CD4-positive, alpha-beta T cell treated with Interleukin-6 at 100 ng/mL for 8 hours (primary cell): ENCODE measurements at regions not wholly inside any gene's neighbourhood (a gene's known extent, or its start where the extent isn't known, plus 50 kb on each side); places are given as distances from the start of the nearest gene placed in this dataset.

Source experiments
- DNase-seq: peaks from one replicate; pipeline ENCODE4 v3.0.0-alpha.2; 2020; ENCODE audit warnings: mixed read lengths, low spot score

DNA sequence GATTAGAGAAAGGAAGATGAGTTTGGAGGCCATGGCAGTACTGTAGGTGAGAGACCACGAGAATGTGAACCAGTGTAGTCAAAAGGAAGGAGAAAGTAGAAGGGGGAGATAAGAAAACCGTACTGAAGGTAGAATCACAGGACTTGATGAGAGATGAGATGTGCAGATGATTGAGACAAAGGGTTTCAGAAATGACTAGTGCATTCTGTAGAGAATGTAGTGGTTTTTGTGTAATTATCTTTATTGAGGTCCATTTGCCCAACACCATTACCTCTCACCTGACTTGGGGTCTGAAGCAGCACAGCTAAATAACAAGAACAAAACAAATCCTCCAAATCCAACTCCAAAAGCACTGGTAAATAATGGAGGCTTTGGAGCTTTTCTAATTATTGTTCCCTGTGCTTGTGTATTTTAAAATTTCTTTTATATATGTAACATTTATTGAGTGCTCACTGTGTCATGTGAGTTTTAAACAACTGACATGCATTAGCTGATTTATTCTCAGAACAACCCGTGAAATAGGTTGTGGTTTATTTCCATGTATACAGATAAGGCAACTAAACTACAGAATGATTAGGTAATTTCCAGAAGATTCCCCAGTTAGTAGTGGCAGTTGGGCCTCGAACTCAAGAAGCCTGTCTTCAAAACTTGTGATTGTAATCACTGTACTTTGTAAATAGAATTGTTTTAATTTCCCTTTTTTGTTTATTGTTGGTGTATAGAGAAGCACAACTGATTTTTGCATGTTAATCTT, 390.0 kb downstream of the AEBP2 start:
- DNase-seq, result no peak

DNA sequence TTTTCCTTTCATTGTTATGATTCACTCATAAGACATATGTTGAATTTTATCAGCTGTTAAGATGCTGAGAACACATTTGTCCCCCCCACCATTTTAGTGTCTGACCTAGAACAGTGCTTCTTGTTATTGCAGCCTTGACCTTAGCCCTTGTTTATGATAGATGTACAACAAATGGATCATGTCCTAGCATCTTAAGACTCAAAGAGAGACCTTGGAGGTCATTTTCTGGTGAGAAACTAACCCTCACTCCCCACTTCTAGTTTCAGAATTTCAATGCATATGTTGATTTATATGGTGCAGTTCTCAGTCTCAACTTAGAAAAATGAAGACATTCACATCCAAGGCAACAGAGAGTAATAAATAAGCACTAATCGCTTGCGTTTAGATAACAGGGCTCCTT, 391.2 kb downstream of the AEBP2 start:
- DNase-seq, result no peak

DNA sequence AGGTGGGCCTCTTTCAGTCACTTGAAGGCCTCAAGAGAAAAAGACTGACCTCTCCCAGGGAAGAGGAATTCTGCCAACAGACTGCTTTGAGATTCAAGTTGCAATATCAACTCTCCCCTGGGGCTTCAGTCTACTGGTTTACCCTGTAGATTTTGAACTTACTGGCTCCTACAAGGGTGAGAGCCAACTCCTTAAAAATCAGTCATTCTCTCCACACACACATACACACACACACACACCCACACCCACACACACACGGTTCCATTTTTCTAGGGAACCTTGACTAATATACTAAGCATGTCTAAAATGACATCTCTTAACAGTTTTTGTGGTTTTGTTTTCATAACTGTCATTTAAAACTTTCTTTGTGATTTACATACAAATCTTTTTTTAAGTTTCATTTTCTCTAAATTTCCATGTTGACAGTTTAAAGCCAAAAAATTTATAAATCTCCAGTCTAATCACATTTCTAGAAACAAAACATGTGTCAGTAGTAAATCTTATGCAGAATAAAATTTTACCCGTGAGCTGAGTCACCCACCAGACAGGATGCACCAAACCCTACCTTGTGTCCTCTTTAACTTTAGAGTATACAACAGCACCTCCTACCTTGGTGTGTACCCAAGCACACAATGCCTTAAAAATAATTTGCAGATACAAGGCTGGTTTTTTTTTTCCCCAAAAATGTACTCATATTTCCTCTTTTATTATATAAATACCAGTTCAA, 394.6 kb downstream of the AEBP2 start:
- no peak for DNase-seq

DNA sequence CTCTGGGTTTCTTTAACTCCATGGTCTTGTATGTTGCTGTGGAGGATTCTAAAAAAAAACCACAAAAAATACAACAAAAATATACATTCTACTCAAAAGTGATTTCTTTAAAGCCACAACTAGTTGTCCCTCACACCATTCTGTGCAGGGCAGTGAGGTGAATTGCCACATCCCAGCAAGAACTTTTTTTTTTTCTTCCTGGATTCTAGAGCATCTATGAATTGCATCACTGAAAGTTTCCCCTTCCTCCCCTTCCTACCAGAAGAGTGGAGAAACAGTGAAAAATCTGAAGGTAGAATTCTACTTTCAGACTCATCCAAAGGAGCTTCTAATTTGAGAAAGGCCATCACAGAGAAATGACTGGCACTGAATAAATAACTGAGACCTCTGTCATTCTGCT, 395.3 kb downstream of the AEBP2 start:
- no peak for DNase-seq

DNA sequence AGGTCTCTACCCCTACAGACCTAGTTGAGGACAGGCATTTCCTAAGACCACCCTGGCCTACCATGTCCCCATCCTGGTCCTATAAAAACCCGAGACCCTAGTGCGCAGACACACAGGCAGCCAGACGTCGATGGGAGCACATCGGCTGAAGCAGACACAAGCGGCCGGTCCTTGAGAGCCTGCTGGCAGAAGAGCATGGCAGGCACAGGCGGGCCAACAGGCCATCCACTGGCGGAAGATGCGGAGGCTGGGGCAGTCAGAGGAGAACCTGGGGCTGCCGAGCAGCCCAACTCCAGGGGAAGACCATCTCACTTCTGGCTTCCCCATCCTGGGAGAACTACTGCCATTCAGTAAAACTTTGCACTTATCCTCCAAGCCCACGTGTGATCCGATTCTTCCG, 396.8 kb downstream of the AEBP2 start:
- DNase-seq, result no peak

DNA sequence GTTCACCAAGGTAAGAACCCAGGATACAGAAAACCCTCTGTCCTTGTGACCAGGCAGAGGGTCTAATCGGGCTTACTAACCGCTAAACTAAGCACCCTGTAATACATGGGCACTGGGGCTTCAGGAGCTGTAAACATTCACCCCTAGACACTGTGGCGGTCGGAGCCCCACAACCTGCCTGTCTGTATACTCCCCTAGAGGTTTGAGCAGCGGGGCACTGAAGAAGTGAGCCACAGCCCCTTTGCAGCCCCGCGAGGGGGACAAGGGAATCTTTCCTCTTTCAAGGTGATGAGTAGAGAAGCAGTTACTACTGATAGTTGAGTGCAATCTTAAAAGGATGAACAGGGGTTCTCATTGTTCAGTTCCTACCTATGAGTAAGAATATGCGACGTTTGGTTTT, 397.2 kb downstream of the AEBP2 start:
- DNase-seq, result no peak

DNA sequence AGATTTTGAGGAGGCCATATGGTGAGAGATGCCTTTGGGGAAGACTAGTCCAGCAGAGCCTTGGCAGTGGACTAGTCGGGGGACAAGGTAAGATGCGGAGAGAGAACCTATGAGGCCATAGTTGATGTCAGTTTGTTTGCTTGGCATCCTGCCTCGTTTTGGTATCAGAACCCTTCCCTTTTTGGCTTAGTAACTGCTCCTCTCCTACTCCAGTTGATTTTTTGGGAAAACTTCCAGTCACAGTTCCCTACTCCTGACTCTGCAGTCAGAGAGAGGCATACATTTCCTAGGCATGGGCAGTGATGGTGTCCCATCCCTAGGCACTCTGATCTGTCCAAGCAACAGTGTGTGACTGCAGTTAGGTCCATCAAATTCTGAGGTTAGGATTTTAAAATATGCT, 398.3 kb downstream of the AEBP2 start:
- DNase-seq, result no peak

DNA sequence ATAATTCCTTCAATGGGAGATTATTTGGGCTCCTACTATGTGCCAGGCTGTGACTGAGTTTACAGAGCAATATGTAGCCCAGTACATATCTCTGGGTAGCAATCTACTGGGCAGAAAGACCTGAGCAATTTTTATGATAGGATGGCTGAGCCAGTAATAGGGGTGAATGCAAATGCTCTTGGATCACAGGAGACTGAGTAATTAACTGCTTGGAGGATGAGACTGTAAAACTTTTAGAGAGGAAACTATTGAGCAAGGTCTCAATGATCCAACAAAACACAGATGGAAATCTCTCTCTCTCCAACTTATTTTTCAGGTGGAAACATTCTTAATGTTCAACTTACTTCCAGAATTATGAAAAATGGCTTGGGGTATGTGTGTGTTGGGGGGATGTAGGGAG, 402.2 kb downstream of the AEBP2 start:
- no peak for DNase-seq

DNA sequence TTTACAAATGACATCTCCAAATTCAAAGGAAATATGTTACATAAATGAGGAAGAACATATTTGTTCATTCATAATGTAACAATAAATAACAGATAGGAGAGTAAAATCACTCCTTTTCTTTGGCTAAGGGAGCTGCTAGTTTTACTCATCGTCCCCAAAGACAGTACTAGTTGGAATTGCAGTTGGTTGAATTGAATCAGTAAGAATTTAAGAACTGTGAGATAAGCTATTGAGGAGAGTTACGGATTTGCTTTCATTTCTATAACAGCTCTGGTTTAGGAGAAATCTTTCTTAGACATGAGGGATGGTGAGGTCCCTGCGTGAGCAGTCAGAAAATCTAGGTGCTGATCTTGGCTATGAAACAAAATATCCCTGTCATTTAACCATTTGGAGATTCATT, 402.8 kb downstream of the AEBP2 start:
- DNase-seq, result no peak

DNA sequence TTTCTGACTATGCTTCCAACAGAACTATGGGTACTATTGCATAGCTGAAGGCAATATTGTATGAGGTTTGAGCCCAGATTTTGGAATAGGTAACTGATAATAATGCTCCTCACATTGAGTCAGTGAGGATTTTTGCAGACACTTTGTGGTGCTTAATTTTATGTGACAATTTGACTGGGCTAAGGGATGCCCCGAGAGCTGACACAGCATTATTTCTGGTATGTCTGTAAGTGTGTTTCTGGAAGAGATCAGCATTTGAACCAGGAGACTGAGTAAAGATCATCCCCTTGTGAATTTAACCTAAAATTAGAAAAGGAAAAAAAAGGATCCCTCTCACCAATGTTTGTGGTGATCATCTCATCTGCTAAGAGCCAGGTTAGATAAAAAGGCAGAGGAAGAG, 404.9 kb downstream of the AEBP2 start:
- no peak for DNase-seq

DNA sequence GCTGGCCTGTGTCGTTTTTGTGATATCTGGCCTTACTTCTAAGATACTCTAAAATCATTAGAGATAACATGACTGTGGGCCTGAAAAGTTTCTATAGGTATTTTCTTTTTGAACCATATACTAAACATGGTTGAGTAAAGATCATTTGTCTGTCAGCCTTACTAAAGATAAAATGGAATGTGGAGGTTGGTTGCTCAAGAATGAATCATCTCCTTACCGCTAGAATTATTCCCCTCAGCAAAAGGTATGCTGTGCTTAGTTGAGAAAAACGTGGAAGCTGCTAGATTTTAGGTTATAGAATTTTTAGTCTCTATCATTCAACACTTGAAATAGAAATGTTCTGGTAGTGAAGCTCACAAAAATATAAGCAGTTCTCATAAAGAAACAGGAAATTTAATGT, 407.3 kb downstream of the AEBP2 start:
- DNase-seq, result no peak

DNA sequence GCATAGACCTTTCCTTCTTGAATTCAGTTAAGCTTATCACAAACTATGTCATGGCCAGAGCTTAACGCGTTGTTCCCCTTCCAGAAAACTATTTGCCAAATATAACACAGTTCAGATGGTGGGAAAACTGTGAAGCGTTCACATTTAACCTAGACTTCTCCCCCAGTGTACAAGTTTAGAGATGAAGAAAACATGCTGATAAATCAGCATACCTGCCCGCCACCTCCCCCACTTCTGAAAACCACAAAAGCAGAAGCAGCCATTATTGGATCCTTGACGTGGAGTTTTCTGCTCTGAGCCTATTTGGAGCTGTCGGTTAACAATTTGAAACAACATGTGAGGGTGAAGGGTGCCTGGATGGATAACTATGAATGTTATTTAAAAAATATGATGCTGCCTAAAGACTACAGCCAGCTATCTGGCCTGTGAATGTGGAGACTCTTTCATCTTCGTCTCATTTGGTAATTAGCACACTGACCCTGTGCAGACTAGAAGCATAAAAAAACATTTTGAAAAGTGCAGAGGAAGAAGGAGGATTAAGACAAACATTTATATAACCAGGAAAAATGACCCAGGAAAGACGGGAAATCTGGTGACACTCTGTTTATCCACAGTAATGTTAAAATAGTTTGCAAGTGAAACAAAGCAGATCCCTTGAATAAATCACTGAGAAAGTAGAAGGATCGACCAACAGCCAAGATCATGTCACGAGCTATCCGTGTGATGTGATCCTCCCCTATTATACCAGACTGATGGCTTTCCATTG, 408.2 kb downstream of the AEBP2 start:
- no peak for DNase-seq

DNA sequence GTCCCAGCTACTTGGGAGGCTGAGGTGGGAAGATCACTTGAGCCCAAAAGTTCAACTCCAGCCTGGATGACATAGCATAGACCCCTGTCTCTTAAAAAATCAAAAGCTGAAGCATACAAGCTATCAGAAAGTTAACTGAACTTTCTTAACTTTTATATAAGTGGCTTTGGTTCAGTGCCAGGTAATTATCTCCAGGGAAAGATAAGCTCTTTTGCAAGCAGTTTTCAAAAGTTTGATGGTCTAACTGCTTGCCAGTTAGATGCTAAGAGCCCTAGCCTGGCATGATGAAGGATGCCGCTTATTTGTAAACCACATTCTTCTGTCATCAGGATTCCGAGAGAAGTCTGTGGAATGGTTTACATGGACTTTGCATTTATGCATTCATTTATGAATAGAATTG, 409.1 kb downstream of the AEBP2 start:
- no peak for DNase-seq

DNA sequence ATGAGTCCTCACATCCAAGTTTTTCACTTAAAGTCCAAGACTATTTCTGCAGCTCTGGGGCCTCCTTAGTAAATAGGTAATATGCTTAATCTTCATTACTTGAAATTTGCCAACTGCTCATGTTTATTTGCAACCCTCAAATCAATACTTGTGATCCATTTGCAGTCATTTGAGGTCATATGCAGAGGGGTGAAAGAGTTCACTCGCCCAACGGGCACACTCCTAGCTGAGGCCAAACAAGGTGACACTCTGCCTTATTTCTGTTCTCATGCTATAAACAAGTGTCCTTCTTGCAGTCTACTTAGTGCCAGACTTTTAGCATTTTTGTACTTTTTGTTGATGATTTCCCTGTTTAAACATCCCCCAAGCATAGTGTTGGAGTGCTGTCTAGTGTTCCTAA, 409.9 kb downstream of the AEBP2 start:
- no peak for DNase-seq

DNA sequence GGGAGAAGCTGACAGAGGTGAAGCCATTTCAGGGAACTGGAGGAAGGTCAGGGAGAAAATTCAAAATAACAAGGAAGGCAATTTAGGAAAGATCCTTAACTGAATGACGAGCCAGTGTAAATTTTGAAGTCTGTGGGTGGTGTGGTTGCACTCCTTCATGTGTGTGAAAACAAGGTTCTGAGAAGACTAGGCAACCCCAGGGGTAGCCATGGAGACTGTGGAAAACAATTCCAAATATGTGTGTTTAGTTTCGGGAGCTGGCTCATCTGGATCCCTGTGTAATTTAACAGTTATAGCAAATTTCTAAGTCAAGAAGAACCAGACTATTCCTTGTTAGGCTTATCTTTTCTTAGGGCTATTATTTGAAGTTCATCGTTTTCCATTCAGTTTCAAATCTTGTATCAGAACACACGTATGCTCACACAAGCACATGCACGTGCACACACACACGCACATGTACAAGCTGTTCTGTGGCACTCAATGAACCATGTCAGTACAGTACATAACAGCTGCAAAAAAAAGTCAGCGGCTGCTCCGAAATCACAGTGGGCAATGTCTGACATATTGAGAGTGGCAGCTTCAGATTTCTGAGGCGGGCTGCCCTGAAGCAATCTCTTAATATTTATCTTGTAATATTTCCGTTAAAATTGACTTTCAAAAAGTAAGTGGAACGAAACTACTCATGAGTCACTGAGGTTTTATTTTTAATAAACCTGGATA, 411.2 kb downstream of the AEBP2 start:
- no peak for DNase-seq

DNA sequence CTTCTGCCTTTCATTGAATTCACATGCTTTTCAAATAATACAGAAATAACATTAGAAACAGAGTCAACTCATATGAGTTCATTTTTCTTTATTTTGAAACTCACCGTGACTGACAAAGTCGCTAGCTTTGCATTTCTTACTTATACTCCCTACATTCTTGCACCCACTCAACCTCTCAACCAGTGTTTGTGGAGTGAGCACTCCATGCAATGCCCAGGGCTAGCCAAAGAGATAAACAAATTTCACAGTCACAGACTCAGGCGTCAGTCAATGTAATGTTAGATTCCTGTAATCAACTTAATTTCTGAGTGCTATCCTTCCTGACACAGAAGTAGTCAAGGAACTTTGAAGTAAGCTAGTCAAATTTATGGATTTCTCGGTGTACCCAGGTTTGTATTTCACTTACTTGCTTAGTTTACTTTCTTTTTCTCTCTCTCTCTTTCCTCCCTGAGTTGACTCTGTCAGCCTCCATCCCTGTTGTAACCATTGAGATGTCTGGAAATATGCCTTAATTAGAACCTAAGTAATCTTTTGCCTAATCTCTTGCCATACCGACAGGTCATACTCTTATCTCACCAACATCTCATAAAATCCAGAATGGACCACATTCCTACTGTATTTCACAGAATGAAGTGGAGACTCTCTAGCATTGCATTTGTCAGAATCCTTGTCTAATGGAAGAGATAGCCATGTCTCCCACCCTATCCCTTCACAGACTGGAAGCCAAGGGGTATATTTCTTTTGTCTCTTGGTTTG, 413.0 kb downstream of the AEBP2 start:
- DNase-seq, result no peak

DNA sequence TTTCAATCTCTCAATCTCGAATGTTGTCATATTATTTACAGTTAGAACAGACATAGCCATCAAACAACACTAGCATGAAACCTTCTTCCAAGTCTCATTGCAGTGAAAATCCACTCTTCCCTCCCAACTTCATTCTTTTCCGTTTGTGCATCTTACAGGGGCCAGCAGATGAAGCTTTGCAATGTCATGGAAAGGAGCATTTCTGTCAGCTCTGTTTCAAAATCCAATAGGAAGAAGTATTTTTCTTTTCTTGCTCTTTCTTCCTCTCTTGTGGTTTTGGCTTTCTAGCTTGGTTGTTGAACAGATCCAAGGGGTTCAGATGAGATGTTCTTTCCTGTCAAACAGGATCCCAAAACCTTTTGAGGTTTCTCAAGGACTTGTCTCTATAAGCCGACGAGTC, 416.6 kb downstream of the AEBP2 start:
- DNase-seq, result no peak

DNA sequence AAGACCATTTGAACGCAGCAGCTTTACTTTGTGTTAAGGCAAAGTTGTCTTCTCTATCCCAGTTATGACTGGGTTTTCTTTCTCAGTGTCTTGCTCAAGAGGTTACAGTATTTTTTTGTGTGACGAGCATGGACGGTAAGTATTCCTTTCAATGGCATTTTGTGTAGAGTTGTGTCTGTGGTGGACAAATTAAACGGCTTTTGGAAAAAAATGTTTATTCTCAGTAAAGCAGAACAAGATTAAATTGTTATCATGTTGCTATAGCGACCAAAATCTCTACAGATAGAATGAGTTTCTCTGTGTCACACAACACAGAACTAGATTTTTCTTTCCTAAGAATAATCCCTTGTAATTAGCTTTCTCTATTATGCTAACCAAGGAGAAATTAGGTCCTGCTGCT, 417.1 kb downstream of the AEBP2 start:
- no peak for DNase-seq

DNA sequence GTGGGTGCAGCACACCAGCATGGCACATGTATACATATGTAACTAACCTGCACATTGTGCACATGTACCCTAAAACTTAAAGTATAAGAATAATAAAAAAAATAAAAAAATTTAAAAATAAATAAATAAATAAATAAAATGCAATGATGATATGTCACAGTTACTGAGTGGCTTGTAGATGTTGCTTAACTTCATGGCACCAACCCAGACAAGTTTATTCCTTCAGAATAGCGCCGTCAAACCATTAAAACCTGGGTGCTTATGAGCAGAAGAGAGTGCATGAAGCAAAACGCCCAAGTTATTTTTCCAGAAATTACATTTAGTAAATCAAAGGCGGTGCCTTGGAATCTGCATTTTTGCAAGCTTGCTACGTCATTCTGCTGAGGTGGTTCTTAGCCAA, 417.9 kb downstream of the AEBP2 start:
- DNase-seq, result no peak

DNA sequence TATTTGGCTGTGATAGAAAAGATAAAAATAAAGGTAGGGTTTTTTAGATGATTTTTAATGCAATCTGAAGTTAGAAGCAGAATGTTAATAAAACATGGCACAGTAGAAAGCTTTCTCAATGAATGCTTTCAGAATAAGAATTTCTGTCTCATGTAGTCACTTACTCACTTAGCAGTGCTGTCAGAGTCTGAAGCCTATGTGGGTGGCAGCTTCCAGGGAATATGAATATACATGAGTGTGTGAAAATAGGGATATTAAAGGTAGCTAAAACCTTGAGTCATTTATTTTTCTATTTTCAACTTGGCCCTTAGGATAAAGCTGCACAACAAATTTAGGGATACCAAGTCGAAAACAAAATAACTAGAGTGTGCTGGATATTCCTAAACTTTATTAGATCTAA, 427.9 kb downstream of the AEBP2 start:
- no peak for DNase-seq

DNA sequence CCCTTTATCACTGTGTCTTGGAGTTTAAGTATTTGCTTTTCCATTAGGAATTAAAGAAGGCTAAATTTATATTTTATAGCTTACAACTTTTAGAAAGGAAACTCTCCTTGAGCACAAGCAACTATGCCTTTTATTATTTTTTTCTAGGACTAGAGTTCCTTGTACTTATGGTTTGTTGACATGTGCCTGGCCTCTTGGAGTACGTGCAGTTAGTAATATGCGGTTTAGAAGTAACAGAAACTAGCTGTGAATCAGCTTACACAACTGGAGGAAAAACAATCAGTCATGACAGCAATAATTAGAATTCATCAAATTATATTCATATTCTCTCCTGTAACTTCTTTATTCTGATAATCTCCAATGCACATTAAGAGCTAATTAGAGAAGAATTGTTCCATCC, 428.7 kb downstream of the AEBP2 start:
- DNase-seq, result no peak

DNA sequence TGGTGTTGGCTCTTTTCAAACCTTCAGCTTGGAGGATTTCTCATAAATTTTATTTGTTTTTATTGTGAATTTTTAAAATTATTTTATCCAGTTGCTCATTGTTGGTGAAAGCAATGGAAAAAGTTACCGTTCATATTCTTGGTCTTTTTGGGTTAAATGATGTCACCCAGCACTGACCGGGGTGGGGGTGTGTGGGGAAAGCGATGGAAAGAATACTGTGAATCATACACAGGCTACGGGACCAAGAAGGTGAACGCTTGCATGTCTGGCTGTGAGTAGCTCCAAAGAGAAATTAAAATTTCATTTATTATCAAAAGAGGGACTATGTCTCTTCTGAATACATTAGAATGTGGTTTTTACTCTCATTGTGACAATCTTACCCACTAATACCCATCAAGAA, 430.1 kb downstream of the AEBP2 start:
- no peak for DNase-seq
